DOHH2 (cell line): ENCODE measurements at regions not wholly inside any gene's neighbourhood (a gene's known extent, or its start where the extent isn't known, plus 50 kb on each side); places are given as distances from the start of the nearest gene placed in this dataset.

Experiments used
- H3F3A ChIP-seq: fragments of 200-600 bp; sonication (generic), shearing (Covaris generic); 2 replicates; pipeline ENCODE4 v1.6.0; 2016; ENCODE audit warnings: antibody characterized with exemption, mild to moderate bottlenecking; ENCODE audit not compliant: control insufficient read depth, insufficient read depth
- H3K27ac ChIP-seq: fragments of 200-600 bp; sonication (generic); 2 replicates; pipeline ENCODE4 v1.5.1; 2014; ENCODE audit warnings: low read depth, mild to moderate bottlenecking, low read length, moderate library complexity
- H3K27me3 ChIP-seq: fragments of 200-600 bp; sonication (generic); 2 replicates; pipeline ENCODE4 v1.6.1; 2014; ENCODE audit warnings: mild to moderate bottlenecking, low read length, mixed read lengths; ENCODE audit not compliant: control insufficient read depth
- H3K36me3 ChIP-seq: fragments of 200-600 bp; sonication (generic); 2 replicates; pipeline ENCODE4 v1.6.1; 2014; ENCODE audit warnings: mild to moderate bottlenecking, low read length, moderate library complexity, mixed read lengths; ENCODE audit not compliant: control insufficient read depth
- H3K4me1 ChIP-seq: fragments of 200-600 bp; sonication (generic); 2 replicates; pipeline ENCODE4 v1.6.1; 2014; ENCODE audit warnings: mild to moderate bottlenecking, low read length, mixed read lengths; ENCODE audit not compliant: control insufficient read depth
- H3K4me2 ChIP-seq: fragments of 200-600 bp; sonication (generic); 2 replicates; pipeline ENCODE4 v1.6.0; 2014; ENCODE audit warnings: mild to moderate bottlenecking, low read length, moderate library complexity
- H3K4me3 ChIP-seq: fragments of 200-600 bp; sonication (generic); 2 replicates; pipeline ENCODE4 v1.5.1; 2014; ENCODE audit warnings: mild to moderate bottlenecking, low read length, mixed read lengths
- H3K79me2 ChIP-seq: fragments of 200-600 bp; sonication (generic); 2 replicates; pipeline ENCODE4 v1.6.1; 2014; ENCODE audit warnings: mild to moderate bottlenecking, low read length, mixed read lengths; ENCODE audit not compliant: control insufficient read depth
- H3K9me2 ChIP-seq: fragments of 200-600 bp; sonication (generic); replicated peaks from 2 replicates; pipeline ENCODE4 v1.6.1; 2014; ENCODE audit warnings: mild to moderate bottlenecking, low read length, mixed read lengths; ENCODE audit not compliant: control insufficient read depth
- H3K9me3 ChIP-seq: fragments of 200-600 bp; sonication (generic); 2 replicates; pipeline ENCODE4 v1.6.1; 2014; ENCODE audit warnings: antibody characterized with exemption, low read length, mixed read lengths; ENCODE audit not compliant: control insufficient read depth, insufficient read depth
- H4K20me1 ChIP-seq: fragments of 200-600 bp; sonication (generic); 2 replicates; pipeline ENCODE4 v1.6.0; 2014; ENCODE audit warnings: low read depth, mild to moderate bottlenecking, antibody characterized with exemption, low read length, moderate library complexity; ENCODE audit not compliant: control insufficient read depth, insufficient read depth
- EZH2phosphoT487 ChIP-seq: fragments of 200-600 bp; sonication (generic); IDR thresholded peaks from 2 replicates; pipeline ENCODE4 v1.6.1; 2017; ENCODE audit warnings: borderline replicate concordance, mild to moderate bottlenecking, antibody characterized with exemption, low read length, moderate library complexity, mixed read lengths
- TF ChIP-seq, protein P1 (sequence below): fragments of 200-600 bp; sonication (generic); IDR thresholded peaks from one replicate; pipeline ENCODE4 v1.5.1; 2014; ENCODE audit warnings: antibody characterized with exemption, mild to moderate bottlenecking, low read depth, low read length; ENCODE audit not compliant: poor library complexity, severe bottlenecking

DNA sequence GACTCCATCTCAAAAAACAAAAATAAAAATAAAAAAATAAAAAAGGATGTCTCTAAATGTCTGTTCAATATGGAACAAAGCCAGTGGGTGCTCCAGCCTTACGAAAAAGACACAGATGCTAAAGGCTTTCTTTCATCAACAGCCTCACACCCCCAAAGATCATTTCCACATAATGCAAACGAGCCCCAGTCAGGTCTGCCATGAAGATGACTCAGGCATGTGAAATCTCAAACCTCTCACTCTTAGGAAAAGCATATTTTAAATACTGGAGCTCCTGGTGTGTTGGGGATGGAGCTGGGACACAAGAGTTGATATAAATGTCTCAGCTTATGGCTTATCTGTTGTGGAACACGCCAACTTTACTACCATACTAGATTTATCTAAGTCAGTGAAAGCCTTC is 49.9 kb upstream of the PLXNC1 start:
- H3K9me2 ChIP-seq, result no peaks in the 10 kb centered on the region
- H3K79me2 ChIP-seq, result no peaks in the 10 kb centered on the region
- H3K4me1 ChIP-seq, result peaks cover 10% of the 10 kb centered on the region
- TF ChIP-seq, protein P1, sequence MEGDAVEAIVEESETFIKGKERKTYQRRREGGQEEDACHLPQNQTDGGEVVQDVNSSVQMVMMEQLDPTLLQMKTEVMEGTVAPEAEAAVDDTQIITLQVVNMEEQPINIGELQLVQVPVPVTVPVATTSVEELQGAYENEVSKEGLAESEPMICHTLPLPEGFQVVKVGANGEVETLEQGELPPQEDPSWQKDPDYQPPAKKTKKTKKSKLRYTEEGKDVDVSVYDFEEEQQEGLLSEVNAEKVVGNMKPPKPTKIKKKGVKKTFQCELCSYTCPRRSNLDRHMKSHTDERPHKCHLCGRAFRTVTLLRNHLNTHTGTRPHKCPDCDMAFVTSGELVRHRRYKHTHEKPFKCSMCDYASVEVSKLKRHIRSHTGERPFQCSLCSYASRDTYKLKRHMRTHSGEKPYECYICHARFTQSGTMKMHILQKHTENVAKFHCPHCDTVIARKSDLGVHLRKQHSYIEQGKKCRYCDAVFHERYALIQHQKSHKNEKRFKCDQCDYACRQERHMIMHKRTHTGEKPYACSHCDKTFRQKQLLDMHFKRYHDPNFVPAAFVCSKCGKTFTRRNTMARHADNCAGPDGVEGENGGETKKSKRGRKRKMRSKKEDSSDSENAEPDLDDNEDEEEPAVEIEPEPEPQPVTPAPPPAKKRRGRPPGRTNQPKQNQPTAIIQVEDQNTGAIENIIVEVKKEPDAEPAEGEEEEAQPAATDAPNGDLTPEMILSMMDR, result no peak
- TF ChIP-seq EZH2phosphoT487, result no peak
- no peak overlapping the region for H3K27ac ChIP-seq
- no peaks in the 10 kb centered on the region for H3F3A ChIP-seq
- H3K36me3 ChIP-seq, result no peaks in the 10 kb centered on the region
- no peaks in the 10 kb centered on the region for H3K9me3 ChIP-seq
- peaks cover 3% of the 10 kb centered on the region for H4K20me1 ChIP-seq
- peaks cover 55% of the 10 kb centered on the region for H3K27me3 ChIP-seq
- H3K4me3 ChIP-seq, result no peak overlapping the region
- no peak overlapping the region for H3K4me2 ChIP-seq
